ENCODE measurements at regions not wholly inside any gene's neighbourhood (a gene's known extent, or its start where the extent isn't known, plus 50 kb on each side); places are given as distances from the start of the nearest gene placed in this dataset.

DNA sequence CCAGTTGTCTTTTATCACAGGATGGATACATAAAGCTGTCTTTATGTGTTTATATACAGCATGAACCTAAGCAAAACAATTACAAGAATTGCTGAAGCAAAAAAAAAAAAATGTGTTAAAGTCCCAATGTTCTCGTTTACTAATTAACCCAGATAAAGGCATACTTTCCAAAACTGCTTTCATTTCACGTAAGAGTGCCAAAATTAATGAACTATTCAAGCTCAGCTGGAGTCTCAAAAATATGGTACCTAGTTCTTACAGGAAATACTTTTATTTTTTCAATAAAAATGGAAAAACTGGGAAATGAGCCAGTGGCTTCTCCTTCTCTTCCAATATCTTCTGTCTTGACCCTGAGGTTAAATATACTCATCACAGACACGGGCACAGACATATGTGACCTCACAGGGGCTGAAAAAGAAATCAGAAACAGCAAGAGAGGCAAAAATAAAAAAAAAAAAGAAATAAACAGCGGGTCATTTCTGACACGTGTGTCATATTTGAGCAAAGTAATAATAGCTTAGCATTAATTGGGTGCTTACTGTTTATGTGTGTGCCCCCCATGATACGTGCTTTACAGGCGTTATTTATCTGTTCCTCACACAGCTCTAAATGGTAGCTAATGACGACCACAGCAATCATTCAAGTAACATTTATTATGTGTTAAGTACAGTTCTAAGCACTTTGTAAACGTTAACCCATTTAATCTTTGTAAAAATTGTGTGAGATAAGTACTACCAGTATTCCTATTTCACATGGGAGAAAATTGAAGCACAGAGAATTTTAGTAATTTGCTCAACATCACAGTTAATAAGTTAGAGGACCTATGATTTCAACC lies 158.0 kb upstream of the MMADHC start:
- H3K27ac Mint-ChIP-seq (ENCODE audit: unreplicated experiment): no peak overlapping the region
- no peak overlapping the region for H3K4me3 Mint-ChIP-seq (ENCODE audit: unreplicated experiment)
- peaks cover 1% of the 10 kb centered on the region for H3K4me1 Mint-ChIP-seq (ENCODE audit: unreplicated experiment)
- H3K9me3 Mint-ChIP-seq (ENCODE audit: unreplicated experiment): no peaks in the 10 kb centered on the region
- no peak for DNase-seq (ENCODE audit: low spot score)
- TF ChIP-seq, protein P1, sequence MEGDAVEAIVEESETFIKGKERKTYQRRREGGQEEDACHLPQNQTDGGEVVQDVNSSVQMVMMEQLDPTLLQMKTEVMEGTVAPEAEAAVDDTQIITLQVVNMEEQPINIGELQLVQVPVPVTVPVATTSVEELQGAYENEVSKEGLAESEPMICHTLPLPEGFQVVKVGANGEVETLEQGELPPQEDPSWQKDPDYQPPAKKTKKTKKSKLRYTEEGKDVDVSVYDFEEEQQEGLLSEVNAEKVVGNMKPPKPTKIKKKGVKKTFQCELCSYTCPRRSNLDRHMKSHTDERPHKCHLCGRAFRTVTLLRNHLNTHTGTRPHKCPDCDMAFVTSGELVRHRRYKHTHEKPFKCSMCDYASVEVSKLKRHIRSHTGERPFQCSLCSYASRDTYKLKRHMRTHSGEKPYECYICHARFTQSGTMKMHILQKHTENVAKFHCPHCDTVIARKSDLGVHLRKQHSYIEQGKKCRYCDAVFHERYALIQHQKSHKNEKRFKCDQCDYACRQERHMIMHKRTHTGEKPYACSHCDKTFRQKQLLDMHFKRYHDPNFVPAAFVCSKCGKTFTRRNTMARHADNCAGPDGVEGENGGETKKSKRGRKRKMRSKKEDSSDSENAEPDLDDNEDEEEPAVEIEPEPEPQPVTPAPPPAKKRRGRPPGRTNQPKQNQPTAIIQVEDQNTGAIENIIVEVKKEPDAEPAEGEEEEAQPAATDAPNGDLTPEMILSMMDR (IDR thresholded peaks at IDR 0.05; ENCODE audit: unreplicated experiment): no peak
- H3K27me3 Mint-ChIP-seq (ENCODE audit: unreplicated experiment): no peaks in the 10 kb centered on the region
- no peaks in the 10 kb centered on the region for H3K36me3 Mint-ChIP-seq (ENCODE audit: low read depth, unreplicated experiment)

GRCh38 chr2:149744865-149745264 lies 157.3 kb upstream of the MMADHC start:
- TF ChIP-seq, protein P1 (IDR thresholded peaks at IDR 0.05; ENCODE audit: unreplicated experiment): no peak
- H3K4me1 Mint-ChIP-seq (ENCODE audit: unreplicated experiment): no peaks in the 10 kb centered on the region
- no peak for DNase-seq (ENCODE audit: low spot score)
- H3K27ac Mint-ChIP-seq (ENCODE audit: unreplicated experiment): no peak overlapping the region
- no peaks in the 10 kb centered on the region for H3K36me3 Mint-ChIP-seq (ENCODE audit: low read depth, unreplicated experiment)
- no peak overlapping the region for H3K4me3 Mint-ChIP-seq (ENCODE audit: unreplicated experiment)
- no peaks in the 10 kb centered on the region for H3K27me3 Mint-ChIP-seq (ENCODE audit: unreplicated experiment)
- no peaks in the 10 kb centered on the region for H3K9me3 Mint-ChIP-seq (ENCODE audit: unreplicated experiment)

GRCh38 chr2:149743842-149744448 lies 156.4 kb upstream of the MMADHC start:
- Mint-ChIP-seq H3K36me3 (ENCODE audit: low read depth, unreplicated experiment) (no peaks in the 10 kb centered on the region), H3K27me3 (ENCODE audit: unreplicated experiment) (no peaks in the 10 kb centered on the region), H3K4me3 (ENCODE audit: unreplicated experiment) (no peak overlapping the region), H3K27ac (ENCODE audit: unreplicated experiment) (no peak overlapping the region), H3K4me1 (ENCODE audit: unreplicated experiment) (no peaks in the 10 kb centered on the region), H3K9me3 (ENCODE audit: unreplicated experiment) (no peaks in the 10 kb centered on the region)
- DNase-seq (ENCODE audit: low spot score): no peak
- TF ChIP-seq, protein P1 (IDR thresholded peaks at IDR 0.05; ENCODE audit: unreplicated experiment): no peak

DNA sequence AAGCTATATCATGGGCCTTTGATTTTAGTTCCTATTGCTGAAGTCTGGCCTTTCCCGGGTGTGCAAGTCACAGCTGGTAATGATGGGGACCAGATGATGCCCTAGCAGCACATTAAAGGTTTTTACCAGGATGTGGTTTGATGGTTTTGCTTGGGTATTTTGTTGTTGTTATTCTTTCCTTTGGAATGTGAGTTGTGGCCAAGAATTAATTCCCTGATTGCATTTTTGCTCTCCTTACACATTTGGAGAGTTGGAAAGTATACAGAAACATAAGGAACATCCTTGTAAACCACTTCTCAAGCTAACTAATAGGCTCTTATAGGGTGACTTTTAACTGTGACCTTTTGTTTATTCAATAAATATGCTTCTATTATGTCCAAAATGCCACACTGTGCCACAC lies 154.1 kb upstream of the MMADHC start:
- H3K27me3 Mint-ChIP-seq (ENCODE audit: unreplicated experiment): no peaks in the 10 kb centered on the region
- H3K27ac Mint-ChIP-seq (ENCODE audit: unreplicated experiment): no peak overlapping the region
- no peak overlapping the region for H3K4me3 Mint-ChIP-seq (ENCODE audit: unreplicated experiment)
- no peak for DNase-seq (ENCODE audit: low spot score)
- H3K36me3 Mint-ChIP-seq (ENCODE audit: low read depth, unreplicated experiment): no peaks in the 10 kb centered on the region
- H3K9me3 Mint-ChIP-seq (ENCODE audit: unreplicated experiment): no peaks in the 10 kb centered on the region
- TF ChIP-seq, protein P1 (IDR thresholded peaks at IDR 0.05; ENCODE audit: unreplicated experiment): no peak
- H3K4me1 Mint-ChIP-seq (ENCODE audit: unreplicated experiment): no peaks in the 10 kb centered on the region

GRCh38 chr2:149740490-149740889 lies 152.9 kb upstream of the MMADHC start:
- H3K36me3 Mint-ChIP-seq (ENCODE audit: low read depth, unreplicated experiment): peaks cover 7% of the 10 kb centered on the region
- H3K9me3 Mint-ChIP-seq (ENCODE audit: unreplicated experiment): no peaks in the 10 kb centered on the region
- DNase-seq (ENCODE audit: low spot score): no peak
- no peak overlapping the region for H3K27ac Mint-ChIP-seq (ENCODE audit: unreplicated experiment)
- H3K4me1 Mint-ChIP-seq (ENCODE audit: unreplicated experiment): no peaks in the 10 kb centered on the region
- TF ChIP-seq, protein P1 (IDR thresholded peaks at IDR 0.05; ENCODE audit: unreplicated experiment): no peak
- no peak overlapping the region for H3K4me3 Mint-ChIP-seq (ENCODE audit: unreplicated experiment)
- H3K27me3 Mint-ChIP-seq (ENCODE audit: unreplicated experiment): peaks cover under 1% of the 10 kb centered on the region
